GM23338 (cell line): ENCODE measurements at regions not wholly inside any gene's neighbourhood (a gene's known extent, or its start where the extent isn't known, plus 50 kb on each side); places are given as distances from the start of the nearest gene placed in this dataset.

Source experiments
- ATAC-seq: fragments of 200-7000 bp; cut with Tn5 transposase; 3 replicates; pipeline ENCODE4 v1.9.1; 2020
- DNase-seq: peaks from one replicate; pipeline ENCODE4 v3.0.0-alpha.2; 2015; ENCODE audit warnings: low spot score
- H2AFZ ChIP-seq: fragments of 200-600 bp; sonication (generic); 2 replicates; pipeline ENCODE4 v1.8.0; 2016; ENCODE audit warnings: antibody characterized with exemption, mild to moderate bottlenecking, moderate library complexity
- H3F3A ChIP-seq: fragments of 200-600 bp; sonication (generic); replicated peaks from 2 replicates; pipeline ENCODE4 v1.8.0; 2017; ENCODE audit warnings: antibody characterized with exemption, mixed run types, low read depth
- H3K27ac ChIP-seq: fragments of 200-600 bp; sonication (generic); 2 replicates; pipeline ENCODE4 v1.6.1; 2016; ENCODE audit warnings: low read depth
- H3K27me3 ChIP-seq: fragments of 200-600 bp; sonication (generic); 2 replicates; pipeline ENCODE4 v1.8.0; 2016; ENCODE audit warnings: mild to moderate bottlenecking, mixed run types, moderate library complexity; ENCODE audit not compliant: insufficient read depth
- H3K36me3 ChIP-seq: fragments of 200-600 bp; sonication (generic); 2 replicates; pipeline ENCODE4 v1.8.0; 2016; ENCODE audit warnings: mild to moderate bottlenecking; ENCODE audit not compliant: insufficient read depth
- H3K4me1 ChIP-seq: fragments of 200-600 bp; sonication (generic); 2 replicates; pipeline ENCODE4 v1.8.0; 2016; ENCODE audit warnings: mild to moderate bottlenecking, moderate library complexity; ENCODE audit not compliant: insufficient read depth
- H3K4me2 ChIP-seq: fragments of 200-600 bp; sonication (generic); 2 replicates; pipeline ENCODE4 v1.7.1; 2017; ENCODE audit warnings: mixed run types
- H3K4me3 ChIP-seq: fragments of 200-600 bp; sonication (generic); 2 replicates; pipeline ENCODE4 v1.6.1; 2016; ENCODE audit warnings: mixed run types
- H3K79me2 ChIP-seq: fragments of 200-600 bp; sonication (generic); replicated peaks from 2 replicates; pipeline ENCODE4 v1.8.0; 2017; ENCODE audit warnings: mild to moderate bottlenecking; ENCODE audit not compliant: insufficient read depth
- H3K9me2 ChIP-seq: fragments of 200-600 bp; sonication (generic); 2 replicates; pipeline ENCODE4 v1.8.0; 2017; ENCODE audit not compliant: insufficient read depth
- H4K20me1 ChIP-seq: fragments of 200-600 bp; sonication (generic); replicated peaks from 2 replicates; pipeline ENCODE4 v1.8.0; 2017; ENCODE audit warnings: mild to moderate bottlenecking; ENCODE audit not compliant: insufficient read depth
- H3K27ac Mint-ChIP-seq: 2 replicates; pipeline ENCODE4 v1.8.0; 2020; ENCODE audit warnings: inconsistent platforms, mild to moderate bottlenecking, moderate library complexity, mixed read lengths
- H3K27me3 Mint-ChIP-seq: 3 replicates; pipeline ENCODE4 v1.8.0; 2022; ENCODE audit warnings: low read depth, mild to moderate bottlenecking, moderate library complexity, mixed read lengths, inconsistent platforms; ENCODE audit not compliant: insufficient read depth, poor library complexity
- H3K36me3 Mint-ChIP-seq: 3 replicates; pipeline ENCODE4 v1.8.0; 2021; ENCODE audit warnings: low read depth, mild to moderate bottlenecking, inconsistent platforms, moderate library complexity, mixed read lengths
- H3K4me1 Mint-ChIP-seq: 3 replicates; pipeline ENCODE4 v1.8.0; 2020; ENCODE audit warnings: mild to moderate bottlenecking, inconsistent platforms, mixed read lengths
- H3K4me3 Mint-ChIP-seq: 3 replicates; pipeline ENCODE4 v1.8.0; 2021; ENCODE audit warnings: moderate library complexity, mild to moderate bottlenecking, inconsistent platforms, mixed read lengths
- H3K9me3 Mint-ChIP-seq: 3 replicates; pipeline ENCODE4 v1.8.0; 2020; ENCODE audit warnings: moderate library complexity, mild to moderate bottlenecking, inconsistent platforms, mixed read lengths
- CREB1 ChIP-seq: fragments of 250-450 bp; sonication (Bioruptor Pico); IDR thresholded peaks from 2 replicates; pipeline ENCODE4 v1.5.0; 2020; ENCODE audit warnings: low read depth, mild to moderate bottlenecking, moderate library complexity
- EZH2 ChIP-seq: fragments of 200-600 bp; sonication (generic); IDR thresholded peaks from one replicate; pipeline ENCODE4 v1.8.0; 2017; ENCODE audit warnings: antibody characterized with exemption, mild to moderate bottlenecking, low read depth; ENCODE audit not compliant: unreplicated experiment
- EZH2phosphoT487 ChIP-seq: fragments of 200-600 bp; sonication (generic); IDR thresholded peaks from one replicate; pipeline ENCODE4 v1.8.1; 2018; ENCODE audit warnings: antibody characterized with exemption; ENCODE audit not compliant: unreplicated experiment
- JUNB ChIP-seq: IDR thresholded peaks from one replicate; pipeline ENCODE4 v1.6.1; 2016; ENCODE audit warnings: antibody characterized with exemption; ENCODE audit not compliant: unreplicated experiment
- NANOG ChIP-seq: IDR thresholded peaks from 2 replicates; pipeline ENCODE4 v1.6.1; 2016; ENCODE audit warnings: antibody characterized with exemption, borderline replicate concordance
- POLR2AphosphoS5 ChIP-seq: IDR thresholded peaks from 2 replicates; pipeline ENCODE4 v1.6.1; 2016; ENCODE audit warnings: antibody characterized with exemption, low read depth
- STAT1 ChIP-seq: IDR thresholded peaks from one replicate; pipeline ENCODE4 v1.6.1; 2016; ENCODE audit warnings: antibody characterized with exemption; ENCODE audit not compliant: unreplicated experiment
- ZNF114 ChIP-seq: fragments of 250-450 bp; sonication (Bioruptor Pico); IDR thresholded peaks from 2 replicates; pipeline ENCODE4 v1.5.0; 2020; ENCODE audit warnings: mild to moderate bottlenecking, moderate library complexity
- ZNF331 ChIP-seq: fragments of 250-450 bp; sonication (Bioruptor Pico); IDR thresholded peaks from 2 replicates; pipeline ENCODE4 v1.5.0; 2020; ENCODE audit warnings: low read depth, mild to moderate bottlenecking, moderate library complexity
- TF ChIP-seq, protein P1 (sequence below), 2 experiments: fragments of 200-600 bp in 1 of 2; sonication (generic) in 1 of 2; conservative IDR thresholded peaks; 2 replicates each; pipeline versions ENCODE4 v1.5.1 to v1.6.1; 2016 to 2017; ENCODE audit warnings: antibody characterized with exemption in 2 of 2, low read depth in 2 of 2, mild to moderate bottlenecking in 2 of 2, moderate library complexity in 1 of 2
- TF ChIP-seq, protein P2 (sequence below): IDR thresholded peaks from one replicate; pipeline ENCODE4 v1.6.1; 2018; ENCODE audit warnings: antibody characterized with exemption; ENCODE audit not compliant: unreplicated experiment
- TF ChIP-seq, protein P3 (sequence below): IDR thresholded peaks from 2 replicates; pipeline ENCODE4 v1.6.1; 2016; ENCODE audit warnings: antibody characterized with exemption

DNA sequence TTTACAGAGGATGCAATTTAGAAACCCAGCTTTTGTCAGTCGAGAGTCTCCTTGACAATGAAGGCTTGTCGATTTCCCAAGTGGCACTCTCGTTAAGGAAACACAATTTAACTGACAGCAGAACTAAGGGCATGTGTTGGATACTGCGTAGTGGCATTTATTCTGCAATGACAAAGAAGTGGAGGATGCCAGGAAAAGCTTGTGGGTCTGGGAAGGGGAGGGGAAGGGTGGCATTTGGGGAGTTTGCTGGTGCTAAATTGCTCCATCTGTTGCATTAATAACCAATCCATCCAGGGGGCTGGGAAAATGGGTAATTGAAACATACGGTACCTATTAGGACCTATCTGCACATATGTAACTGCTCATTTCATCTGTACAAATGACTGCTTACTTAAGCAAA lies 190.6 kb downstream of the NSG2 start:
- Histone ChIP-seq H2AFZ (no peak overlapping the region), H3K4me2 (no peak overlapping the region), H3K9me2 (no peaks in the 10 kb centered on the region), H3K36me3 (no peaks in the 10 kb centered on the region), H3F3A (no peaks in the 10 kb centered on the region), H3K27me3 (no peaks in the 10 kb centered on the region), H3K4me3 (no peak overlapping the region), H4K20me1 (no peaks in the 10 kb centered on the region), H3K79me2 (no peaks in the 10 kb centered on the region), H3K27ac (no peak overlapping the region), H3K4me1 (no peaks in the 10 kb centered on the region)
- Mint-ChIP-seq H3K27ac (no peak overlapping the region), H3K27me3 (no peaks in the 10 kb centered on the region), H3K4me3 (no peak overlapping the region), H3K36me3 (peaks cover 7% of the 10 kb centered on the region; the same call in 2 of the 3 replicates), H3K4me1 (no peaks in the 10 kb centered on the region; the same call in 2 of the 3 replicates), H3K9me3 (peaks cover 8% of the 10 kb centered on the region)
- no peak for DNase-seq
- no peak for TF ChIP-seq STAT1
- TF ChIP-seq, protein P1, sequence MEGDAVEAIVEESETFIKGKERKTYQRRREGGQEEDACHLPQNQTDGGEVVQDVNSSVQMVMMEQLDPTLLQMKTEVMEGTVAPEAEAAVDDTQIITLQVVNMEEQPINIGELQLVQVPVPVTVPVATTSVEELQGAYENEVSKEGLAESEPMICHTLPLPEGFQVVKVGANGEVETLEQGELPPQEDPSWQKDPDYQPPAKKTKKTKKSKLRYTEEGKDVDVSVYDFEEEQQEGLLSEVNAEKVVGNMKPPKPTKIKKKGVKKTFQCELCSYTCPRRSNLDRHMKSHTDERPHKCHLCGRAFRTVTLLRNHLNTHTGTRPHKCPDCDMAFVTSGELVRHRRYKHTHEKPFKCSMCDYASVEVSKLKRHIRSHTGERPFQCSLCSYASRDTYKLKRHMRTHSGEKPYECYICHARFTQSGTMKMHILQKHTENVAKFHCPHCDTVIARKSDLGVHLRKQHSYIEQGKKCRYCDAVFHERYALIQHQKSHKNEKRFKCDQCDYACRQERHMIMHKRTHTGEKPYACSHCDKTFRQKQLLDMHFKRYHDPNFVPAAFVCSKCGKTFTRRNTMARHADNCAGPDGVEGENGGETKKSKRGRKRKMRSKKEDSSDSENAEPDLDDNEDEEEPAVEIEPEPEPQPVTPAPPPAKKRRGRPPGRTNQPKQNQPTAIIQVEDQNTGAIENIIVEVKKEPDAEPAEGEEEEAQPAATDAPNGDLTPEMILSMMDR (conservative IDR thresholded peaks at IDR 0.05; ENCODE audit: low read depth in 2 of 2): no peak
- TF ChIP-seq POLR2AphosphoS5: no peak
- TF ChIP-seq ZNF114 (CRISPR knock-in tag): no peak
- TF ChIP-seq, protein P2, sequence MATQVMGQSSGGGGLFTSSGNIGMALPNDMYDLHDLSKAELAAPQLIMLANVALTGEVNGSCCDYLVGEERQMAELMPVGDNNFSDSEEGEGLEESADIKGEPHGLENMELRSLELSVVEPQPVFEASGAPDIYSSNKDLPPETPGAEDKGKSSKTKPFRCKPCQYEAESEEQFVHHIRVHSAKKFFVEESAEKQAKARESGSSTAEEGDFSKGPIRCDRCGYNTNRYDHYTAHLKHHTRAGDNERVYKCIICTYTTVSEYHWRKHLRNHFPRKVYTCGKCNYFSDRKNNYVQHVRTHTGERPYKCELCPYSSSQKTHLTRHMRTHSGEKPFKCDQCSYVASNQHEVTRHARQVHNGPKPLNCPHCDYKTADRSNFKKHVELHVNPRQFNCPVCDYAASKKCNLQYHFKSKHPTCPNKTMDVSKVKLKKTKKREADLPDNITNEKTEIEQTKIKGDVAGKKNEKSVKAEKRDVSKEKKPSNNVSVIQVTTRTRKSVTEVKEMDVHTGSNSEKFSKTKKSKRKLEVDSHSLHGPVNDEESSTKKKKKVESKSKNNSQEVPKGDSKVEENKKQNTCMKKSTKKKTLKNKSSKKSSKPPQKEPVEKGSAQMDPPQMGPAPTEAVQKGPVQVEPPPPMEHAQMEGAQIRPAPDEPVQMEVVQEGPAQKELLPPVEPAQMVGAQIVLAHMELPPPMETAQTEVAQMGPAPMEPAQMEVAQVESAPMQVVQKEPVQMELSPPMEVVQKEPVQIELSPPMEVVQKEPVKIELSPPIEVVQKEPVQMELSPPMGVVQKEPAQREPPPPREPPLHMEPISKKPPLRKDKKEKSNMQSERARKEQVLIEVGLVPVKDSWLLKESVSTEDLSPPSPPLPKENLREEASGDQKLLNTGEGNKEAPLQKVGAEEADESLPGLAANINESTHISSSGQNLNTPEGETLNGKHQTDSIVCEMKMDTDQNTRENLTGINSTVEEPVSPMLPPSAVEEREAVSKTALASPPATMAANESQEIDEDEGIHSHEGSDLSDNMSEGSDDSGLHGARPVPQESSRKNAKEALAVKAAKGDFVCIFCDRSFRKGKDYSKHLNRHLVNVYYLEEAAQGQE: no peak
- TF ChIP-seq ZNF331 (CRISPR knock-in tag): no peak
- TF ChIP-seq, protein P3, sequence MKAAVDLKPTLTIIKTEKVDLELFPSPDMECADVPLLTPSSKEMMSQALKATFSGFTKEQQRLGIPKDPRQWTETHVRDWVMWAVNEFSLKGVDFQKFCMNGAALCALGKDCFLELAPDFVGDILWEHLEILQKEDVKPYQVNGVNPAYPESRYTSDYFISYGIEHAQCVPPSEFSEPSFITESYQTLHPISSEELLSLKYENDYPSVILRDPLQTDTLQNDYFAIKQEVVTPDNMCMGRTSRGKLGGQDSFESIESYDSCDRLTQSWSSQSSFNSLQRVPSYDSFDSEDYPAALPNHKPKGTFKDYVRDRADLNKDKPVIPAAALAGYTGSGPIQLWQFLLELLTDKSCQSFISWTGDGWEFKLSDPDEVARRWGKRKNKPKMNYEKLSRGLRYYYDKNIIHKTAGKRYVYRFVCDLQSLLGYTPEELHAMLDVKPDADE: no peak
- no peak for TF ChIP-seq JUNB
- no peak for TF ChIP-seq EZH2
- TF ChIP-seq EZH2phosphoT487: no peak
- ATAC-seq: no peak

DNA sequence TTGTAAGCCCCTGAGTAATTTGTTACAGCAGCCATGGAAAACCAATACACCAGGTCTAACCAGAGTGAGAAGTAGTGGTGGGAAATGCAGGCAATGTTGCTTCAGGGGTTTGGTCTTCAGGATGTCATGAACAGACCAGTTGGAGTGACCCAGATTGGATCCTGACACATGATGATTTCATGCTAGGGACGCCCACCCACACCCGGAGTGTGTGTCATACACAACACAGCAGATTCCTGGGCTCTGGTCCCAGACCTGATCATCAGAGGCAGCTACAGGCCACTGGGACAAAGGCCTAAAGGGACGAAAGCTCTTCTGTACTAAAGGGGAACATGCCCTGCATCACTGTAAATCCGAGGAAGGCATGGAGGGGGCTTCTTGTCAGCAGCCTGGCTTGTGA lies 194.2 kb downstream of the NSG2 start:
- H3K4me1 Mint-ChIP-seq: no peaks in the 10 kb centered on the region; the same call in 2 of the 3 replicates
- H3K4me3 Mint-ChIP-seq: no peak overlapping the region
- no peaks in the 10 kb centered on the region for H3K27me3 ChIP-seq
- no peak overlapping the region for H2AFZ ChIP-seq
- H3K4me3 ChIP-seq: no peak overlapping the region
- no peaks in the 10 kb centered on the region for H3K36me3 ChIP-seq
- no peaks in the 10 kb centered on the region for H3K79me2 ChIP-seq
- no peak overlapping the region for H3K27ac ChIP-seq
- H4K20me1 ChIP-seq: no peaks in the 10 kb centered on the region
- TF ChIP-seq POLR2AphosphoS5 (no peak), CREB1 (no peak), ZNF114 (CRISPR knock-in tag) (no peak), STAT1 (no peak), NANOG (no peak), EZH2phosphoT487 (no peak)
- TF ChIP-seq, protein P1 (conservative IDR thresholded peaks at IDR 0.05; ENCODE audit: low read depth in 2 of 2): no peak
- H3K36me3 Mint-ChIP-seq: peaks cover 7% of the 10 kb centered on the region; the same call in 2 of the 3 replicates
- no peaks in the 10 kb centered on the region for H3K9me2 ChIP-seq
- peaks cover 8% of the 10 kb centered on the region for H3K9me3 Mint-ChIP-seq
- H3K4me2 ChIP-seq: no peak overlapping the region
- H3K27ac Mint-ChIP-seq: no peak overlapping the region
- ATAC-seq (no peak), DNase-seq (no peak)
- no peaks in the 10 kb centered on the region for H3F3A ChIP-seq
- no peaks in the 10 kb centered on the region for H3K27me3 Mint-ChIP-seq
- H3K4me1 ChIP-seq: no peaks in the 10 kb centered on the region
